CD4-positive, alpha-beta T cell (primary cell): ENCODE measurements at regions not wholly inside any gene's neighbourhood (a gene's known extent, or its start where the extent isn't known, plus 50 kb on each side); places are given as distances from the start of the nearest gene placed in this dataset.

Experiments used
- ATAC-seq: fragments of 200-7000 bp; cut with Tn5 transposase; one replicate; pipeline ENCODE4 v1.10.0; 2022; ENCODE audit warnings: mild to moderate bottlenecking; ENCODE audit not compliant: poor library complexity
- CTCF ChIA-PET: fragments of 350-600 bp; sonication (Branson Sonifier 250); formaldehyde crosslinking; loops from one replicate; lab custom pipeline; 2021; ENCODE audit warnings: antibody characterized with exemption, inconsistent platforms; lab: Charles Lee
- POLR2A ChIA-PET: fragments of 350-600 bp; sonication (Branson Sonifier 250); formaldehyde crosslinking; loops from one replicate; lab custom pipeline; 2021; ENCODE audit warnings: antibody characterized with exemption, inconsistent platforms; lab: Charles Lee
- DNase-seq, 14 experiments: peaks; one replicate each; pipeline ENCODE4 v3.0.0-alpha.2; 2013 to 2020; ENCODE audit warnings: mixed read lengths in 2 of 14
- H3K27ac ChIP-seq, 2 donors: one replicate each; pipeline versions ENCODE4 v1.5.1 to v1.7.0; 2013; ENCODE audit warnings: low read length in 2 of 2, low read depth in 1 of 2, mild to moderate bottlenecking in 1 of 2
- H3K27me3 ChIP-seq, 2 experiments: 1 replicate in 1 of 2; 2 replicates in 1 of 2; pipeline versions ENCODE4 v1.6.1 to v1.7.0; 2013; ENCODE audit warnings: low read length in 2 of 2, control low read depth in 1 of 2, mild to moderate bottlenecking in 1 of 2, moderate library complexity in 1 of 2; ENCODE audit not compliant: insufficient read depth in 2 of 2, control insufficient read depth in 1 of 2
- H3K36me3 ChIP-seq: one replicate; pipeline ENCODE4 v1.6.1; 2013; ENCODE audit warnings: low read length, control low read depth; ENCODE audit not compliant: insufficient read depth
- H3K4me1 ChIP-seq: one replicate; pipeline ENCODE4 v1.6.1; 2013; ENCODE audit warnings: low read length, control low read depth; ENCODE audit not compliant: insufficient read depth
- H3K4me3 ChIP-seq: one replicate; pipeline ENCODE4 v1.5.1; 2013; ENCODE audit warnings: mild to moderate bottlenecking, low read length, moderate library complexity
- H3K9me3 ChIP-seq, 2 experiments: 1 replicate in 1 of 2; 2 replicates in 1 of 2; pipeline versions ENCODE4 v1.6.1 to v1.7.0; 2013; ENCODE audit warnings: low read length in 2 of 2, mild to moderate bottlenecking in 2 of 2, control low read depth in 1 of 2, moderate library complexity in 1 of 2; ENCODE audit not compliant: control insufficient read depth in 1 of 2, insufficient read depth in 1 of 2
- H3K27ac Mint-ChIP-seq: one replicate; pipeline ENCODE4 v1.8.0; 2020; ENCODE audit warnings: mixed read lengths
- H3K27me3 Mint-ChIP-seq: one replicate; pipeline ENCODE4 v1.8.0; 2021; ENCODE audit warnings: mixed read lengths
- H3K36me3 Mint-ChIP-seq: one replicate; pipeline ENCODE4 v1.8.0; 2021; ENCODE audit warnings: low read depth, mixed read lengths
- H3K4me1 Mint-ChIP-seq: one replicate; pipeline ENCODE4 v1.8.0; 2021; ENCODE audit warnings: low read depth, mixed read lengths
- H3K4me3 Mint-ChIP-seq: one replicate; pipeline ENCODE4 v1.8.0; 2020; ENCODE audit warnings: mild to moderate bottlenecking, mixed read lengths
- H3K9me3 Mint-ChIP-seq: one replicate; pipeline ENCODE4 v1.8.0; 2020; ENCODE audit warnings: mixed read lengths
- intact Hi-C, 2 experiments: fragments of 100-400 bp; cut with DNase I in 1 of 2; cut with micrococcal nuclease in 1 of 2; formaldehyde crosslinking; loops; one replicate each; pipeline versions ENCODE4 v1.15.1 to v1.9.0; 2023 to 2025; cut with DNase I, micrococcal nuclease
- TF ChIP-seq, protein P1 (sequence below): fragments of 200-600 bp; IDR thresholded peaks from one replicate; pipeline ENCODE4 v1.8.0; 2022; ENCODE audit warnings: antibody characterized with exemption, mild to moderate bottlenecking

DNA sequence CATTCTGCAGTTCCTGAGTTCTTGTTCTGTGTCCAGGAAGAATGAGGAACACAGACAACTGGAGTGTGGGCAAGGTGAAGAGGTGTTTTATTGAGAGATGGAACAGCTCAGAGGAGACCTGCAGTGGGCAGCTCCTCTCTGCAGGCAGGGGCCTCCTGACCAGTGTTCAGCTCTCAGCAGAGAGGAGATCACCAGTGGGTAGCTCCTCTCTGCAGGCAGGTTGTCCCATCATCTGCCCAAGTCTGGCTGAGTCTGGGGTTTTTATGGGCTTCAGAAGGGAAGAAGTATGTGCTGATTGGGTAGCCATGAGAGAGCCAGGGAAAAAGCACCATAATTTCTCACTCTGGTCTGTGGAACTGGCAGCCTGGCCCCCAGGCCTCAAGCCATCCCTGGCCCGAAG, 56.0 kb upstream of the RASGEF1B start:
- ATAC-seq = no peak
- H3K9me3 Mint-ChIP-seq = peaks cover 5% of the 10 kb centered on the region
- Histone ChIP-seq H3K27me3 (no peaks in the 10 kb centered on the region), H3K4me1 (no peaks in the 10 kb centered on the region), H3K27ac (no peak overlapping the region), H3K36me3 (no peaks in the 10 kb centered on the region), H3K4me3 (no peak overlapping the region), H3K9me3 (peaks cover 16 to 18% of the 10 kb centered on the region in 2 experiments)
- H3K27me3 Mint-ChIP-seq = no peaks in the 10 kb centered on the region
- H3K27ac Mint-ChIP-seq = no peak overlapping the region
- intact Hi-C loops = no loop called here
- ChIA-PET CTCF (no interaction called here), POLR2A (no interaction called here)
- H3K36me3 Mint-ChIP-seq = no peaks in the 10 kb centered on the region
- TF ChIP-seq, protein P1, sequence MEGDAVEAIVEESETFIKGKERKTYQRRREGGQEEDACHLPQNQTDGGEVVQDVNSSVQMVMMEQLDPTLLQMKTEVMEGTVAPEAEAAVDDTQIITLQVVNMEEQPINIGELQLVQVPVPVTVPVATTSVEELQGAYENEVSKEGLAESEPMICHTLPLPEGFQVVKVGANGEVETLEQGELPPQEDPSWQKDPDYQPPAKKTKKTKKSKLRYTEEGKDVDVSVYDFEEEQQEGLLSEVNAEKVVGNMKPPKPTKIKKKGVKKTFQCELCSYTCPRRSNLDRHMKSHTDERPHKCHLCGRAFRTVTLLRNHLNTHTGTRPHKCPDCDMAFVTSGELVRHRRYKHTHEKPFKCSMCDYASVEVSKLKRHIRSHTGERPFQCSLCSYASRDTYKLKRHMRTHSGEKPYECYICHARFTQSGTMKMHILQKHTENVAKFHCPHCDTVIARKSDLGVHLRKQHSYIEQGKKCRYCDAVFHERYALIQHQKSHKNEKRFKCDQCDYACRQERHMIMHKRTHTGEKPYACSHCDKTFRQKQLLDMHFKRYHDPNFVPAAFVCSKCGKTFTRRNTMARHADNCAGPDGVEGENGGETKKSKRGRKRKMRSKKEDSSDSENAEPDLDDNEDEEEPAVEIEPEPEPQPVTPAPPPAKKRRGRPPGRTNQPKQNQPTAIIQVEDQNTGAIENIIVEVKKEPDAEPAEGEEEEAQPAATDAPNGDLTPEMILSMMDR = no peak
- H3K4me1 Mint-ChIP-seq = no peaks in the 10 kb centered on the region
- no peak overlapping the region for H3K4me3 Mint-ChIP-seq
- DNase-seq = no peak

DNA sequence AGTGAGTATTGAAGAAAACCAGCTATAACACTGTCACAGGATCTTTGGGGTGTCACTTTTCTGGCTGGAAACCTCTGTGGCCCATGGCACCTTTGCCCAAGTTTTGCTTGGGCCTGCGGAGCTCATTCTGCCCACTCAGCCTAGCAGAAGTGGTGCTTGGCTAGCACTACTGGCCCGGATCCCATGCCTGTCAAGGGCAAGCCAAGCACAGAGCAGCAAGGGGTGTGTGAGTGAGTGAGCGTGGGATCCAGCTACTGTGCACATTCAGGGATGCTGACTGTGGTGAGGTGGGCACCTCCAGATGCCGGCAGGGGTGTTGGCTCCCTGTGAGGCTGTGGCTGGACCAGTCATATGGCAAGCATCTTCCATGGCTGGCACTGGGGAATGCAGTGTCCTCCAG, 55.4 kb upstream of the RASGEF1B start:
- TF ChIP-seq, protein P1 = no peak
- Mint-ChIP-seq H3K4me3 (no peak overlapping the region), H3K27ac (no peak overlapping the region), H3K36me3 (no peaks in the 10 kb centered on the region), H3K4me1 (no peaks in the 10 kb centered on the region), H3K9me3 (peaks cover 5% of the 10 kb centered on the region), H3K27me3 (no peaks in the 10 kb centered on the region)
- Histone ChIP-seq H3K27ac (no peak overlapping the region), H3K4me1 (no peaks in the 10 kb centered on the region), H3K27me3 (no peaks in the 10 kb centered on the region), H3K9me3 (peaks cover 16 to 18% of the 10 kb centered on the region in 2 experiments), H3K4me3 (no peak overlapping the region), H3K36me3 (no peaks in the 10 kb centered on the region)
- ChIA-PET CTCF (no interaction called here), POLR2A (no interaction called here)
- DNase-seq (no peak), ATAC-seq (no peak)
- intact Hi-C loops = no loop called here

- intact Hi-C loops = no loop called here
Observed at GRCh38 chr4:81526706-81527105, 55.0 kb upstream of the RASGEF1B start.

More at GRCh38 chr4:81526706-81527105, 55.0 kb upstream of the RASGEF1B start:
- peaks cover 16 to 18% of the 10 kb centered on the region in 2 experiments for H3K9me3 ChIP-seq
- no peak overlapping the region for H3K27ac Mint-ChIP-seq
- no peaks in the 10 kb centered on the region for H3K4me1 ChIP-seq
- no peaks in the 10 kb centered on the region for H3K27me3 ChIP-seq
- H3K4me3 Mint-ChIP-seq = no peak overlapping the region
- no peak overlapping the region for H3K4me3 ChIP-seq
- no peaks in the 10 kb centered on the region for H3K4me1 Mint-ChIP-seq
- CTCF ChIA-PET = no interaction called here
- H3K36me3 Mint-ChIP-seq = no peaks in the 10 kb centered on the region
- H3K27me3 Mint-ChIP-seq = no peaks in the 10 kb centered on the region
- DNase-seq = no peak
- H3K9me3 Mint-ChIP-seq = peaks cover 5% of the 10 kb centered on the region
- POLR2A ChIA-PET = no interaction called here
- H3K36me3 ChIP-seq = no peaks in the 10 kb centered on the region
- TF ChIP-seq, protein P1 = no peak
- no peak overlapping the region for H3K27ac ChIP-seq
- ATAC-seq = no peak
